ENCODE measurements at regions not wholly inside any gene's neighbourhood (a gene's known extent, or its start where the extent isn't known, plus 50 kb on each side); places are given as distances from the start of the nearest gene placed in this dataset.

- no peak for DNase-seq
Measured at GRCh38 chr4:24279469-24279868, 304.9 kb downstream of the DHX15 start.

DNA sequence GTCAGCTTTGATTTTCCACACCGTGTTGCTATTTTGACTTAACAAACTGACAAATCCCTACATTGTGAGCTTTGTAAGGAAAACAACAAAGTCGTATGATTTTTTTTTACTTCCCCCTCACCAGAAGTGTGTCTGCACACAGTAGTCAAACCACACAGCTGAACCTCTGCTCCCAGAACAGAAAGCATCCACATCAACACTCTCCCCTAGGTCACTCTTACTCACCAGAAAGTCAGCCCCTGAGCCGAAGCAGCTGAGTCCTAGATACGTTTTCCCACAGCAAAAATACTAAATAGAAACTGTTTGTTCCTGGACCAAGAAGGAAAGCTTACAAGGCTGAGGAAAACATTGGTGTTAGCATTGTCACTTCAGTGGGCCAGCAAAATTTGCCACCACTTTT is 305.7 kb downstream of the DHX15 start:
- DNase-seq: no peak

GRCh38 chr4:24274381-24274941 is 309.9 kb downstream of the DHX15 start:
- DNase-seq: no peak

DNA sequence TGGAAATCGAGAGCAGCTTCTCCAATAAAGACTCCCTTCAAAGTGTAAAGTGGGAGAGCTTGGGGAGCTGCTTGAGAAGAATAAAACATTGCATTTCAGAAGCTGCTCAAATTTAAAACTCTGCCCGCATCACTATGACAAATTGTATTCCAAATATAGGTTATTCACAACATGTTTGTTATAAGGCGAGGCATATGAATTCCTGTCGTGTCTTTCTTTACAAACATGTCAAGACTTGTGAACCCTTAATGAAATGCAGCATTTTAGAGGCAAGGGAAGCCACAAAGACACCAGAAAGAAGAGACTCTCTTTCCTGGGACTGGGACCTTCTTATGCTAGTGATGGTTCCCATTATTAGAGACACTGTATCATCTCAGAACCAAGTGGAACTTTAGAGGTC is 311.2 kb downstream of the DHX15 start:
- DNase-seq: no peak

DNA sequence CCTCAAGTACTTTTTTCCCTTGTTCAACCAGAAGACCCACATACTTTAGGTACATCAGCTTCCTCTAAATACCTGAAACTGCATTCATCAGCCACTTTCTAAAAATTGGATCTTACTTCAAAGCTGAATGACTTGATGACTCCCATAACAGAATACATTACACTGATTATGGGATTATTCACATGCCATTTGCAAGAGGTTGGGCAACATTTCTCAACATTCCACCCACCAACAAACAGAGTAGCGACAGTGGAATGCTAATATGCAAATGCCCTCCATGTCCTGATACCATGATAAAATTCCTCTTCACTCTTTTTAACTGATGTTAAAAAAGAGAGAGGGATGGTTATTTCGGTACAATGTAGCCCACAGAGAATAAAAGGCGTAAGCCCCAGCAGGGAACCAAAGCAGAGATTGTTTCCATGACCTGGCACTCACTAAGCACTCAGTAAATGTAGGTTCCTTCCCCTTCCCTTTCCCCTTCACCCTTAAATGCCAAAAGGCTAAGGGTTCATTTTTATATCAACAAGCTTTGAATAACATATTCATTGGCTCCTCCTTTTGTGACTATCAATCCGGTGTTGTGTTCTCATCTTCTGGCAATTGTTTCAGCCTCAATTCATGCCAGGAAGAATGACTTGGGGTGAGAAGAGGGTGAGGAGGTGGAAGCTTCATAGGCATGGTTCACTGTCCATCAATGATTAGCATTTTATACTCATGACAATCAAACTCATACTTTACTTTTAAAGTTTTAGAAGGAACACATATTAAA is 317.2 kb downstream of the DHX15 start:
- no peak for DNase-seq

DNA sequence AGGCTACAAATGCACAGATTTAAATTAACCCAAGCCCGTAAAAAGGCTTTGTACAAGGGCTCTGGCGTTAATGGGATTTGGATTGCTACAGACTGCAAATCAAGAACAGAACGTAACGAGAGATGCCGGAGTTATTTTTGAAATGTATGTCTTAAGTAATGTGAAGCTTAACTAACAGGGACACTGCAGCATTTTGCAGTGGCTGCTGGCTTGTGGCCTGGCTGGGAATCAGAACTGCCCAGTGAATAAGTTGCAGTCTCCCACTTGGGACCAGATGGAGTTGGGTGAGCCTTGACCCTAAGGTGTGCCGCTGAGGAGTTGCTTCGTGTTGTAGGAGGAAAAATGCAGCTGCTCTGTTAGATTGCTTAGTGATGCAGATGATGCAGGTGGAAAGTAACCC is 318.4 kb downstream of the DHX15 start:
- DNase-seq: no peak

GRCh38 chr4:24262616-24263015 is 321.7 kb downstream of the DHX15 start:
- no peak for DNase-seq

DNA sequence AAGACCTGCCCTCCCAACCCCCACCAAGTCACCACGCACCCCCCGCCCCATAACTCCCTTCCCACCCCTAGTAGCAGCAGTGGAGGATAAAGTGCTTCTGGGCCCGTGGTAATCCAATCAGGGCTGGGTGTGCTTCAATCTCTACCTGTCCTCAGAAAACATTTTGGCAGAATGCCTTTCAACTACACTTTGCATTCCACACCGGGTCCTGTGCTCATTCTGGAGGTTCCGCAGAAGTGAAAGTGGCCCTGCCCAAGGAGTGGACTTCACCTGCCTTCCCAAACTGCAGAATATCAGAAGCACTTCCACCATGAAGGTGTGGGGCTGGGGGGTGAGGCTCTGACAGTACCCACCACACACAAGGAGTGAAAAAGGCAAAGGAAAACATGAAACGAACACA is 322.3 kb downstream of the DHX15 start:
- no peak for DNase-seq

- DNase-seq: no peak
Measured at GRCh38 chr4:24260923-24261564, 323.3 kb downstream of the DHX15 start.

DNA sequence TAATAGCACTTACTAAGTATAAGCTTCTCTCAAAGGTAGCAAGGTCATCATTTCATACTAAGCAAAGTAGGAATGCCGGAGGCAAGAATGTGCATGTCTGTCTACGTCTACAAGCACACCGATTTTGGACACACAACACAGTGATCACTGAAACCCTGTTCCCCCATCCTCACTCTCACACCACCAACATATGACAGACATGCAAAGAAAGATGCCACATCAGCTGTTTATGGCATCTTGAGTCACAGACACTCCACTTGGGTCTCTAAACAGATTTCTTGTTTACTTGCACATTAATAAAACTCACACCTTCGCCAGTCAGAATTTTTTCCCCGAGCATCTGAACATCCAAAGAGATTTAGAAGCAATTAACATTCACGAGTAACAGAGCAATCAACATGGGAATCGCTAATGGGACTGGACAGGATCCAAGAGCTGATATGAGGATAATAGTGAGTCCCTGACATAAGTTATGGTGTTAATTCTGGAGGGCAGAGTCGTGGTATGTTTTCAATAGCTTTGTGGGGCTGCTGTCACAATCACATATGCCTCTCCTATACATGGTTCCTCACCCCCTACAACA is 324.1 kb downstream of the DHX15 start:
- DNase-seq: no peak

GRCh38 chr4:24256547-24256946 is 327.8 kb downstream of the DHX15 start:
- no peak for DNase-seq

GRCh38 chr4:24256066-24256465 is 328.3 kb downstream of the DHX15 start:
- no peak for DNase-seq

DNA sequence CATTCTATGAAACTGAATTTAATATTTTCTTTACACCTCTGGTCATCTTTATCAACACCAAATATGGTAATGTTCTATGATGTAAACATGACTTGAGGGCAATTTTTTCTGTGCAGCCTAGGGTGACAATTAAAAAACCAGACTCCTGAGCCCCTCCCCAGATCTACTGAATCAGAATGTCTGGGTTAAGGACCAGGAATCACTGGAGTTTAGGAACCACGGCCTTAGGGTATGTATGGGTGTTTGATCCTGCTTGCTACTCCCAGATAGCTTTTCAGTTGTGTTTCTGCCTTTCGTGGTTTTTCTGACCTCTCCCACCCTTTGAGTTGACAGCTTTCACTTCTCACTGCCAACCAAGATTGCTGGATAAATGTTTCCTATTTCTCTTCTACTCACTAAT is 332.2 kb downstream of the DHX15 start:
- no peak for DNase-seq

- no peak for DNase-seq
Measured at GRCh38 chr4:24251589-24251988, 332.8 kb downstream of the DHX15 start.

- no peak for DNase-seq
Measured at GRCh38 chr4:24249972-24250371, 334.4 kb downstream of the DHX15 start.

DNA sequence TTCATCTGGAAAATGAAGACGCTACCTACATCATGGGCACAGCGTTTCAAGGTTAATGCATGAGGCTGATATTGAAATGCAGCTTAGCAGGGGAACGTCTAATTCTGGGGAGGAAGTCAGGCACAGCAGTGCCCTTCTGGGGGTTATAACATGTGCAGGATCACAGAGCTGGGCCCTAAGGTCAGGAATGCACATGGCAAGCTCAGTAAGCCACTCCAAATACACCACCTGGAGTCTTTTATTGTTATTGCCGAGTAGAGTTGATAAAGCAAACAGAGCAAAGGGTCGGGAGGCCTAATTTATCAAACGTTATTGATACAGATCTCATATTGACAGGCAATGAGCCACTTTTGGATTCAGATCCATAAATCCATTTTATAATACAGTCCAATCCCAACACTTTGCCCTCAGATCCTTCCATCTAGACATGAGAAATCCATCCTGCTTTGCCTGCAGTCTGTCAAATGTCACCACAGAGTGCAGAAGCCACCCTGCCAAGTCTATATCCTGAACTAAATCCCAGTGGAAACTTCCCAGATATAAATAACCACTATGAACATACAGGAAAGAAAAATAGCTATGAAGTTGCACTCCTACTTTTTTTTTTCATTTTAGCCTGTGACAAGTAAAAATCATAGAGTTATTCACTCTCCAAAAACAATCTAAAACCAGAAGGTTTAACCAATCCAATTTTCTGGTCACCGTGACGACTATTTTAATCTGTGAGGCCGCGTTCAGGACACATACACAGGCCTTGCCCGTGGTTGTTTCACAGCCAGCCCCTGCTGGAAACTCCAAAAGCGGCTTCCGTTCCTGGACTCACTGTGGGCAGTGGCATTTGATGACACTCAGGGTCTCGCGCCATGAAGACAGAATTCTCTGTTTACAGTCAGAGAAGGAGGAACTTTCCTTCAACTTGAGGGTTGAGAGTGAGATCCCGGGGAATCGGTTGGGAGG is 335.4 kb downstream of the DHX15 start:
- no peak for DNase-seq

GRCh38 chr4:24245491-24245820 is 338.9 kb downstream of the DHX15 start:
- no peak for DNase-seq

DNA sequence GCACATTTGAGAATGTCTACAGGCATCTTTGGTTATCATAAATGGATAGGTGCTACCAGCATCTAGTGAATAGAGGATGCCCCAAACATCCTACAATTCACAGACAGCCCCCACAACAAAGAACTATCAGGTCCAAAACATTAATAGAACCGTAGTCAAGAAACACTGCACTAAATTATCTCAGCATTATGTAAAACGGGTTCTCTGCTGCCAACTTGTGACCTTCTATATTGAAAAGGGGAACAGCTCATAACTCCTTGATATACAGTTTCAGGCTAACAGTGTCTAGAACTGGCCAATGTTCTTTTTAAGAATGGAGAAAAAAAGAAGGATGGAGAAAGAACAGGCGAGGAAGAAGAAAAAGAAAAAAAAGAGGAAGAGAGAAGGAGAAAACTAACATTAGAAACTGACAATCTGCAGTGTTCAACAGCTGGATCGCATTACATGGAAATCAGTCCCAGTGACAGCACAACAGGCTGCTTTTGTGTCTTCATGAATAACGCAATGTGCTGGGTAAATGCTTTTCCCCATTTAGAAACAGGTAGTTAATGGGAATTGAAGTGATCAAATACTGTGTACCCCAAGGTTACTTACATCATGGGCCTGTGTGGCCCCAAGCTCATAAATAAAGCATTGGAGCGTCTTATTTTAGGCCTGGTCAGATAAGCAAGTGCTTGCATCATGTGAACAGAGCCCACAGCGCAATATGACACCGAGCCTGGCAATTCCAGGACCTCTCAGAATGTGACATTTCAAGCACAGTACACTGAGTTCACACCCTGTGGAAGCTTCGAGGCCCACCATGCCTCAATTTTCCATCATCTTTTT is 339.5 kb downstream of the DHX15 start:
- no peak for DNase-seq

DNA sequence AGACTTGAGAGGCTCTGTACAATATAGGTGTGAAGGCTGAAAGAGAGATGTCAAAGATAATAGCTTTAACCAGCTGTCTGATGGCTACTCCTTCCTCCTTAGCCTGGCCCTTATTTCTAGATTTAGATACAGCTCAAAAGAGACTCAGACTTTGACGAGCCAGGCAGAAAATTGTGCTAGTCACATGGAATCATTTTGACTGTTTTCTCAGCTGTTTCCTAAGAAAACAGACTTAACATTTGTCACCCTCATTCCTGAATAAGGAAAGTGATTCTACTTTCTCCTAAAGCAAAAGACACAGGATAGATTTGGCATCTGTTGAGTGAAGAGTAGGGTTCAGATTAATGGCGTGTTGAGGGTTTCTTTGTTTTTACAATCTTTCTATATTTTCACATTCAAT is 340.7 kb downstream of the DHX15 start:
- no peak for DNase-seq

GRCh38 chr4:24241511-24241910 is 342.8 kb downstream of the DHX15 start:
- DNase-seq: no peak

DNA sequence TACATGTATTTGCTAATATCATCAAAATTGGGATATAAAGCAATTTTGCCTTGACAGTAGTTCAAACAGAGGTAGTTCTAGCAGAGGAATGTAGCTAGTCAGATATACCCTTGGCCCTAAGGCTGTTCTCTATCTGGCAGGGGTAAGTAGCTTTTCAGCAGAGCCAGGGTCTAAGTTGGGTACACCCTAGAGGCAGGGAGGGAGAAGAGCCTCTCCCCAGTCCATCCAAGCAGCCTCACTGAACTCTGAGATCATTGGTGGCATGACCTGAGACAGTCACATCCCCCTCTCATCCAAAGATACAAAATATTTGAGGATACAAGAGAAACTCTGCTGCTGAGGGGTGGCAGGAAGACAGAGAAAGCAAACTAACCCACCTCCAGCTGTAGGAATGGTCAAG is 343.7 kb downstream of the DHX15 start:
- DNase-seq: no peak

DNA sequence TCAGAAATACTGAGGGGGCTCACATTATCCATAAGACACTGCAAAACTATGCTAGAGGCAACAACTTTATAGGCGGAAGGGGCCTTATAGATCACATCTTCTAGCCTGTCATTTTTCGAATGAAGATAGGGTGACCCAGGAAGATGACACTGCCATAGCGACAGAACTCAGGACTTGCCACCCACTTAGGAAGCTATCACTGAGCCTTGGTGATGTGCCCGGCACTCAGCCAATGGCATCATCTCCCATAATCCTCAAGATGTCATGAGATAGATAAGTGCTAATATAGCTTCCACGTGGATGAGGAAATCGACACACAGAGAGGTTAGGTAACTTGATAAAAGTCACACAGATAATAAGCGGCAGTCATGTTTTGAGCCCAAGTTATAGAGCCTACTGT is 346.6 kb downstream of the DHX15 start:
- no peak for DNase-seq
